WERI-Rb-1 (cell line): ENCODE measurements at regions not wholly inside any gene's neighbourhood (a gene's known extent, or its start where the extent isn't known, plus 50 kb on each side); places are given as distances from the start of the nearest gene placed in this dataset.

Experiments
- DNase-seq: peaks from one replicate; pipeline ENCODE4 v3.0.0-alpha.2; 2020
- H3K27ac ChIP-seq: fragments of 250-450 bp; sonication (Bioruptor Pico); 2 replicates; pipeline ENCODE4 v1.5.1; 2020; ENCODE audit warnings: mild to moderate bottlenecking, moderate library complexity
- H3K27me3 ChIP-seq: fragments of 250-450 bp; sonication (Bioruptor Pico); 2 replicates; pipeline ENCODE4 v1.5.1; 2021; ENCODE audit warnings: mild to moderate bottlenecking, low read depth, moderate library complexity; ENCODE audit not compliant: insufficient read depth, severe bottlenecking
- H3K36me3 ChIP-seq: fragments of 250-450 bp; sonication (Bioruptor Pico); 2 replicates; pipeline ENCODE4 v1.5.1; 2020; ENCODE audit warnings: mild to moderate bottlenecking, moderate library complexity
- H3K4me3 ChIP-seq: 2 replicates; pipeline ENCODE4 v1.5.1; 2011; ENCODE audit warnings: low read depth, mild to moderate bottlenecking, control low read depth, low read length
- H3K9me3 ChIP-seq: fragments of 250-450 bp; sonication (Bioruptor Pico); 2 replicates; pipeline ENCODE4 v1.5.1; 2021; ENCODE audit warnings: mild to moderate bottlenecking, moderate library complexity; ENCODE audit not compliant: severe bottlenecking
- CTCF ChIP-seq: IDR thresholded peaks from 2 replicates; pipeline ENCODE4 v1.5.1; 2011; ENCODE audit warnings: low read depth, mild to moderate bottlenecking, control low read depth, inconsistent platforms, low read length

GRCh38 chr6:104596091-104596490 lies 263.6 kb downstream of the HACE1 start:
- no peak for TF ChIP-seq CTCF
- Histone ChIP-seq H3K4me3 (no peak overlapping the region), H3K9me3 (no peaks in the 10 kb centered on the region), H3K27ac (no peak overlapping the region), H3K27me3 (no peaks in the 10 kb centered on the region), H3K36me3 (no peaks in the 10 kb centered on the region)
- DNase-seq: no peak

- no peak for TF ChIP-seq CTCF
- H3K36me3 ChIP-seq: no peaks in the 10 kb centered on the region
- H3K4me3 ChIP-seq: no peak overlapping the region
- H3K27me3 ChIP-seq: no peaks in the 10 kb centered on the region
- H3K27ac ChIP-seq: no peak overlapping the region
- no peaks in the 10 kb centered on the region for H3K9me3 ChIP-seq
- no peak for DNase-seq
Observed at GRCh38 chr6:104595311-104595820, 264.4 kb downstream of the HACE1 start.

- Histone ChIP-seq H3K9me3 (no peaks in the 10 kb centered on the region), H3K27ac (no peak overlapping the region), H3K4me3 (no peak overlapping the region), H3K27me3 (no peaks in the 10 kb centered on the region), H3K36me3 (no peaks in the 10 kb centered on the region)
- TF ChIP-seq CTCF: no peak
- DNase-seq: no peak
Observed at GRCh38 chr6:104591573-104592334, 268.0 kb downstream of the HACE1 start.

GRCh38 chr6:104589940-104590339 lies 269.8 kb downstream of the HACE1 start:
- H3K4me3 ChIP-seq: no peak overlapping the region
- H3K27me3 ChIP-seq: no peaks in the 10 kb centered on the region
- H3K9me3 ChIP-seq: no peaks in the 10 kb centered on the region
- TF ChIP-seq CTCF: no peak
- H3K27ac ChIP-seq: no peak overlapping the region
- DNase-seq: no peak
- no peaks in the 10 kb centered on the region for H3K36me3 ChIP-seq

GRCh38 chr6:104585646-104586045 lies 274.1 kb downstream of the HACE1 start:
- no peak for TF ChIP-seq CTCF
- no peak overlapping the region for H3K27ac ChIP-seq
- no peaks in the 10 kb centered on the region for H3K27me3 ChIP-seq
- no peak for DNase-seq
- H3K9me3 ChIP-seq: no peaks in the 10 kb centered on the region
- H3K4me3 ChIP-seq: no peak overlapping the region
- no peaks in the 10 kb centered on the region for H3K36me3 ChIP-seq

DNA sequence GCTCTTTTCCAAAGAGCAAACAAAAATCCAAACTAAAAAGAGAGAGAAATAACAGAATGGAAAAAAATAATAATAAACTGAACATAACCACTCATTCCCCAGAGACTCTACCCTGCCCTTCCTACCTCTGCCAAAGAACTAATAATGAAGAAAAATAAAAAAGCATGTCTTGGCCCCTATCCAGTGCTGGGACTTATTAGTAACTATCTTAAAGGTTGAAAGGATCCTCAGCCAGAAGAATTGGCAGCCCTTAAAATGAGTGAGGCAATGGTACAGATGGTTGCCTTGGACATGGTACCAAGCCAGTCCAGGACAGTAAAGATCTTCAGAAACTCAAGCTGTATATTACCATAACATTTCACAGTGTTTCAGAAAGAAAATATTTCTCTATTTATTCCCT lies 279.3 kb downstream of the HACE1 start:
- Histone ChIP-seq H3K36me3 (no peaks in the 10 kb centered on the region), H3K9me3 (no peaks in the 10 kb centered on the region), H3K4me3 (no peak overlapping the region), H3K27ac (no peak overlapping the region), H3K27me3 (no peaks in the 10 kb centered on the region)
- DNase-seq: no peak
- no peak for TF ChIP-seq CTCF
